Sigmoid colon (tissue), 4 donors: ENCODE measurements at regions not wholly inside any gene's neighbourhood (a gene's known extent, or its start where the extent isn't known, plus 50 kb on each side); places are given as distances from the start of the nearest gene placed in this dataset.

Experiments used
- EP300 ChIP-seq, 4 donors: sonication (generic); formaldehyde crosslinking; IDR thresholded peaks; one replicate each; pipeline ENCODE4 v1.6.1; 2017; ENCODE audit warnings: antibody characterized with exemption in 4 of 4
- POLR2A ChIP-seq, 2 donors: fragments of 450-650 bp; IDR thresholded peaks; one replicate each; pipeline ENCODE4 v1.6.1; 2016; ENCODE audit warnings: antibody characterized with exemption in 2 of 2, mild to moderate bottlenecking in 2 of 2, moderate library complexity in 2 of 2
- POLR2AphosphoS5 ChIP-seq, 4 donors: sonication (generic); formaldehyde crosslinking; IDR thresholded peaks; one replicate each; pipeline ENCODE4 v1.6.1; 2017; ENCODE audit warnings: antibody characterized with exemption in 4 of 4
- TF ChIP-seq, protein P1 (sequence below), 4 experiments: fragments of 450-650 bp in 3 of 4; fragments of 200-600 bp in 1 of 4; IDR thresholded peaks; one replicate each; pipeline ENCODE4 v1.5.1; 2016 to 2019; ENCODE audit warnings: antibody characterized with exemption in 4 of 4, mild to moderate bottlenecking in 3 of 4, moderate library complexity in 2 of 4

DNA sequence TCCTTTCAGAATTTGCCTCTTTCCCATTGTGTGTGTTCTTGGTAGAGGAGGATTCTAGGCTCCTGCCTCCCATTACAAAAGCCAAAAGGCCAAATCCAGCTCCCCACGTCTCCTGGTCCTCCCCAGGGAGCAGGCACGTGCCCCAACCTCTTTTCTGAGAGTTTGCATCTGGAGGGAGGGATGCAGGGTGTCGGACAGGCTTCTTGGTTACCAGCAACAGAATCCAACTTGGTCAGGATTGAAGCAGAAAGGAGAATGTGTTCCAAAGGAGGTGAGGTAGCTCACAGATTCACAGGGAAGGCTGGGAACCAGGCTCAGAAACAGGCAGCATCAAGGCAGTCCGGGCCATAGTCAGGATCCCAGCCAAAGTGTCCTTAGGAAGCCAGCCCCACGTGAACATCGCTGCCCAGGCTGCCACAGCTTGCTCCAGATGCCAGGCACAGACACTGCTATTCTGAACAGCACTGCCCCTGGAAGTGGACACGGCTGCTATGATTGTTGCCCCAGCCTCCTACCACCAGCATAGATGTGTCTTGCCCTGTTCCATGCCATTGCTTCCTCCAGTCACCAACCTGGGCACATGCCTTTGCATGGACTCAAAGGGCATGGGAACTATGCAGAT, 264.2 kb upstream of the ZMIZ1 start:
- TF ChIP-seq, protein P1, sequence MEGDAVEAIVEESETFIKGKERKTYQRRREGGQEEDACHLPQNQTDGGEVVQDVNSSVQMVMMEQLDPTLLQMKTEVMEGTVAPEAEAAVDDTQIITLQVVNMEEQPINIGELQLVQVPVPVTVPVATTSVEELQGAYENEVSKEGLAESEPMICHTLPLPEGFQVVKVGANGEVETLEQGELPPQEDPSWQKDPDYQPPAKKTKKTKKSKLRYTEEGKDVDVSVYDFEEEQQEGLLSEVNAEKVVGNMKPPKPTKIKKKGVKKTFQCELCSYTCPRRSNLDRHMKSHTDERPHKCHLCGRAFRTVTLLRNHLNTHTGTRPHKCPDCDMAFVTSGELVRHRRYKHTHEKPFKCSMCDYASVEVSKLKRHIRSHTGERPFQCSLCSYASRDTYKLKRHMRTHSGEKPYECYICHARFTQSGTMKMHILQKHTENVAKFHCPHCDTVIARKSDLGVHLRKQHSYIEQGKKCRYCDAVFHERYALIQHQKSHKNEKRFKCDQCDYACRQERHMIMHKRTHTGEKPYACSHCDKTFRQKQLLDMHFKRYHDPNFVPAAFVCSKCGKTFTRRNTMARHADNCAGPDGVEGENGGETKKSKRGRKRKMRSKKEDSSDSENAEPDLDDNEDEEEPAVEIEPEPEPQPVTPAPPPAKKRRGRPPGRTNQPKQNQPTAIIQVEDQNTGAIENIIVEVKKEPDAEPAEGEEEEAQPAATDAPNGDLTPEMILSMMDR (IDR thresholded peaks at IDR 0.05) = no peak
- TF ChIP-seq POLR2AphosphoS5 (IDR thresholded peaks at IDR 0.05) (peak in 2 of 4 donors; percentile 13 to 24), POLR2A (IDR thresholded peaks at IDR 0.05) (no peak), EP300 (IDR thresholded peaks at IDR 0.05) (no peak)
